ENCODE measurements at regions not wholly inside any gene's neighbourhood (a gene's known extent, or its start where the extent isn't known, plus 50 kb on each side); places are given as distances from the start of the nearest gene placed in this dataset.

DNA sequence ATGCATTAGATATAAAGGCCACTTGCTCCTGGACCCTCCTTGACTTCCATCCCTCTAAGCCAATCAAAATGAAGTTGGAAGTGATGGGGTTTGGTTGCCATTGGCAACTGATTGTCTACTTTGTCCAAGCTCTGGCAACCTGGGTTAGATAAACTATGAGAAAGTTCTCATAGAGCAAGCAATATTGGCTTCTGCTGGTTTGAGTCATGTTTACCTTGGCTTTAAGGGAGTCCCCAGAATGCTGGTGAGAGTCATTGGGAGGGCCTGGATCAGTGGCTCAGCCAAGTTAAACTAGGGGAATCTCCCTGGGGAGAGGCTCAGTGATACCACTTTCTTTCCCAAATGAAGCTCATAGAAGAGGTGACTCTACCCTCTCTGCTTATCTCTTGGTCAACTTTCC lies 176.3 kb upstream of the ROPN1 start:
- DNase-seq (ENCODE audit: low read depth), result no peak
- H3K36me3 ChIP-seq (ENCODE audit: control insufficient read depth, insufficient read depth, low read length), result no peaks in the 10 kb centered on the region
- no peak overlapping the region for H3K4me3 ChIP-seq (ENCODE audit: low read depth, low read length)
- H3K27me3 ChIP-seq (ENCODE audit: control insufficient read depth, insufficient read depth, low read length), result no peaks in the 10 kb centered on the region
- TF ChIP-seq CTCF (IDR thresholded peaks at IDR 0.05; ENCODE audit: insufficient read depth, low read length, poor library complexity, severe bottlenecking), result no peak

DNA sequence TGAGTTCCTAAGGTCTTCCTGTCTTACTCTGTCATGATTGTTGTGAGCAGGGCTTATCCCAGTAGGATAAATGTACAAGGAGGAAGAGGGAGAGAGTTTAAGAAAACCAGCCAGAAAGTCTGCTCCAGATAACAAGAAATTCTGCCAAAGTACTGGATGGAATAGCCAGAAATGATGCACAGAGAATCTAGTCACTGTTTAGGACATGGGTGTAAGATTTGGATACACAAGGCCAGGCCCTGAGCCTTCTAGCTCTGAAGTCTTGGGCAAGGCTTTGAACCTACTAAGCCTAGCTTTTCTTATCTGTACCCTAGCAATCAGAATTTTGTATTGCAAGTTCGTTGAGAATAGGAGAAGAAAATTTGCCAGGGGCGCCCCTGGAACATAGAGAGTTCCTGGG lies 180.4 kb upstream of the ROPN1 start:
- no peak for TF ChIP-seq CTCF (IDR thresholded peaks at IDR 0.05; ENCODE audit: insufficient read depth, low read length, poor library complexity, severe bottlenecking)
- DNase-seq (ENCODE audit: low read depth), result no peak

GRCh38 chr3:124172816-124173215 lies 180.9 kb upstream of the ROPN1 start:
- TF ChIP-seq CTCF (IDR thresholded peaks at IDR 0.05; ENCODE audit: insufficient read depth, low read length, poor library complexity, severe bottlenecking), result no peak
- Histone ChIP-seq H3K36me3 (ENCODE audit: control insufficient read depth, insufficient read depth, low read length) (no peaks in the 10 kb centered on the region), H3K4me3 (ENCODE audit: low read depth, low read length) (no peak overlapping the region), H3K27me3 (ENCODE audit: control insufficient read depth, insufficient read depth, low read length) (no peaks in the 10 kb centered on the region)
- no peak for DNase-seq (ENCODE audit: low read depth)

More for the DNA sequence above, 180.4 kb upstream of the ROPN1 start:
- Histone ChIP-seq H3K27me3 (ENCODE audit: control insufficient read depth, insufficient read depth, low read length) (no peaks in the 10 kb centered on the region), H3K4me3 (ENCODE audit: low read depth, low read length) (no peak overlapping the region), H3K36me3 (ENCODE audit: control insufficient read depth, insufficient read depth, low read length) (no peaks in the 10 kb centered on the region)

DNA sequence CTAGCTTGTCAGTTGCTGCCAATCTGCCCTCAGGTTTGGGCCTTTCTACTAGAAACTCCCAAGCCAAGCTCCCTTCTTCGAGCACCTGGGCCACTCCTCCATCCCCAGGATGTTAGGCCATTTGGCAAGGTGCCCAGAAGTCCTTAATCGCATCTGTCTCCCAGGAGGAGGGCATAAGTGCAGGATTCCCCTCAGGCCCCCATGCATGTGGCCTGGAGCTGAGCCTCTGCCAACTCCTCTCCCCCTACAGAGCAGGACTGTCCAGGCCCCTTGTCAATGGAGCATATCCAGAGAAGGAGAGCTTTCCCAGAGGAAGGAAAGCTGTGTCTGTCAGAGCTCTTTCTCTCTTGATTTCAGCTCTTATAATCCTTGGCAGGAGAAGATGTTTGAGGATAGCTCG lies 182.6 kb upstream of the ROPN1 start:
- no peak overlapping the region for H3K4me3 ChIP-seq (ENCODE audit: low read depth, low read length)
- DNase-seq (ENCODE audit: low read depth), result no peak

GRCh38 chr3:124174910-124175874 lies 183.3 kb upstream of the ROPN1 start:
- no peaks in the 10 kb centered on the region for H3K36me3 ChIP-seq (ENCODE audit: control insufficient read depth, insufficient read depth, low read length)
- no peak for DNase-seq (ENCODE audit: low read depth)
- no peak for TF ChIP-seq CTCF (IDR thresholded peaks at IDR 0.05; ENCODE audit: insufficient read depth, low read length, poor library complexity, severe bottlenecking)
- no peak overlapping the region for H3K4me3 ChIP-seq (ENCODE audit: low read depth, low read length)
- H3K27me3 ChIP-seq (ENCODE audit: control insufficient read depth, insufficient read depth, low read length), result no peaks in the 10 kb centered on the region

More for the DNA sequence above, 182.6 kb upstream of the ROPN1 start:
- Histone ChIP-seq H3K27me3 (ENCODE audit: control insufficient read depth, insufficient read depth, low read length) (no peaks in the 10 kb centered on the region), H3K36me3 (ENCODE audit: control insufficient read depth, insufficient read depth, low read length) (no peaks in the 10 kb centered on the region)
- TF ChIP-seq CTCF (IDR thresholded peaks at IDR 0.05; ENCODE audit: insufficient read depth, low read length, poor library complexity, severe bottlenecking), result no peak
